ENCODE measurements at regions not wholly inside any gene's neighbourhood (a gene's known extent, or its start where the extent isn't known, plus 50 kb on each side); places are given as distances from the start of the nearest gene placed in this dataset.

- TF ChIP-seq POLR2AphosphoS5 (IDR thresholded peaks at IDR 0.05; ENCODE audit: low read depth, low read length): no peak
- TF ChIP-seq, protein P1, sequence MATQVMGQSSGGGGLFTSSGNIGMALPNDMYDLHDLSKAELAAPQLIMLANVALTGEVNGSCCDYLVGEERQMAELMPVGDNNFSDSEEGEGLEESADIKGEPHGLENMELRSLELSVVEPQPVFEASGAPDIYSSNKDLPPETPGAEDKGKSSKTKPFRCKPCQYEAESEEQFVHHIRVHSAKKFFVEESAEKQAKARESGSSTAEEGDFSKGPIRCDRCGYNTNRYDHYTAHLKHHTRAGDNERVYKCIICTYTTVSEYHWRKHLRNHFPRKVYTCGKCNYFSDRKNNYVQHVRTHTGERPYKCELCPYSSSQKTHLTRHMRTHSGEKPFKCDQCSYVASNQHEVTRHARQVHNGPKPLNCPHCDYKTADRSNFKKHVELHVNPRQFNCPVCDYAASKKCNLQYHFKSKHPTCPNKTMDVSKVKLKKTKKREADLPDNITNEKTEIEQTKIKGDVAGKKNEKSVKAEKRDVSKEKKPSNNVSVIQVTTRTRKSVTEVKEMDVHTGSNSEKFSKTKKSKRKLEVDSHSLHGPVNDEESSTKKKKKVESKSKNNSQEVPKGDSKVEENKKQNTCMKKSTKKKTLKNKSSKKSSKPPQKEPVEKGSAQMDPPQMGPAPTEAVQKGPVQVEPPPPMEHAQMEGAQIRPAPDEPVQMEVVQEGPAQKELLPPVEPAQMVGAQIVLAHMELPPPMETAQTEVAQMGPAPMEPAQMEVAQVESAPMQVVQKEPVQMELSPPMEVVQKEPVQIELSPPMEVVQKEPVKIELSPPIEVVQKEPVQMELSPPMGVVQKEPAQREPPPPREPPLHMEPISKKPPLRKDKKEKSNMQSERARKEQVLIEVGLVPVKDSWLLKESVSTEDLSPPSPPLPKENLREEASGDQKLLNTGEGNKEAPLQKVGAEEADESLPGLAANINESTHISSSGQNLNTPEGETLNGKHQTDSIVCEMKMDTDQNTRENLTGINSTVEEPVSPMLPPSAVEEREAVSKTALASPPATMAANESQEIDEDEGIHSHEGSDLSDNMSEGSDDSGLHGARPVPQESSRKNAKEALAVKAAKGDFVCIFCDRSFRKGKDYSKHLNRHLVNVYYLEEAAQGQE (IDR thresholded peaks at IDR 0.05; ENCODE audit: insufficient read depth in 1 of 2, low read depth in 2 of 2, low read length in 2 of 2): no peak
Measured at GRCh38 chr14:84420221-84420620, 1109.7 kb upstream of the FLRT2 start.
